ENCODE measurements at regions not wholly inside any gene's neighbourhood (a gene's known extent, or its start where the extent isn't known, plus 50 kb on each side); places are given as distances from the start of the nearest gene placed in this dataset.

DNA sequence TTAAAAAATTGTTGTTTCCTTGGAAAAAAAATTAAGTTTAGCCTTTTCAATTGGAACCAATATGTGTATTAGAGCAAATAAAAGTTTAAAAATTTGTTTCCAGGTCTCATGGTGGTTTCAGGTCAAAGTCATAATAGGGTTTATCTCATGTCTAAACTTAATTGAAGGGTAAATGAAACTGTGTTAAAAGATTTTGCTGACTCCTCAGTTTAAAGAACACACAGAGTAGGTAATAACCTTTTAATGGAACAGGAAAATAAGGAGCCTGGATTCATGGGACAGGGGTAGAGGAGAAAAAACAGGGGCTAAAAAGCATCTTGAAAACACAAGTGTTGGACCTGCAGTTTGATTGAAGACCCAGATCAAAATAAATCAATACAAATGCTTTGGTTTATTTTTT is 190.6 kb downstream of the MFSD1 start:
- no peak overlapping the region for H2AFZ ChIP-seq
- H3K27me3 ChIP-seq (ENCODE audit: control insufficient read depth, insufficient read depth, low read length): no peaks in the 10 kb centered on the region
- no peaks in the 10 kb centered on the region for H3K4me1 ChIP-seq
- H3K79me2 ChIP-seq: no peaks in the 10 kb centered on the region
- H3K4me3 ChIP-seq (ENCODE audit: low read depth, low read length): no peak overlapping the region
- H3K9ac ChIP-seq: no peak overlapping the region
- no peaks in the 10 kb centered on the region for H3K36me3 ChIP-seq (ENCODE audit: control insufficient read depth, insufficient read depth, low read length)
- H3K4me2 ChIP-seq (ENCODE audit: low read length): no peak overlapping the region
- TF ChIP-seq CTCF (IDR thresholded peaks at IDR 0.05): no peak
- no peak overlapping the region for H3K27ac ChIP-seq
- no peaks in the 10 kb centered on the region for H3K9me3 ChIP-seq (ENCODE audit: control insufficient read depth, low read length)

- Histone ChIP-seq H3K9ac (no peak overlapping the region), H3K79me2 (no peaks in the 10 kb centered on the region), H3K4me2 (ENCODE audit: low read length) (no peak overlapping the region), H3K27me3 (ENCODE audit: control insufficient read depth, insufficient read depth, low read length) (no peaks in the 10 kb centered on the region), H3K36me3 (ENCODE audit: control insufficient read depth, insufficient read depth, low read length) (no peaks in the 10 kb centered on the region), H3K4me1 (no peaks in the 10 kb centered on the region), H3K4me3 (ENCODE audit: low read depth, low read length) (no peak overlapping the region), H3K27ac (no peak overlapping the region), H3K9me3 (ENCODE audit: control insufficient read depth, low read length) (no peaks in the 10 kb centered on the region), H2AFZ (no peak overlapping the region)
- TF ChIP-seq CTCF (IDR thresholded peaks at IDR 0.05): no peak
These were observed 192.5 kb downstream of the MFSD1 start for GRCh38 chr3:158994386-158994785.

- H3K4me2 ChIP-seq (ENCODE audit: low read length): no peak overlapping the region
- no peak for TF ChIP-seq CTCF (IDR thresholded peaks at IDR 0.05)
- no peak overlapping the region for H3K4me3 ChIP-seq (ENCODE audit: low read depth, low read length)
- no peaks in the 10 kb centered on the region for H3K79me2 ChIP-seq
- no peaks in the 10 kb centered on the region for H3K36me3 ChIP-seq (ENCODE audit: control insufficient read depth, insufficient read depth, low read length)
- H3K27ac ChIP-seq: no peak overlapping the region
- H3K4me1 ChIP-seq: no peaks in the 10 kb centered on the region
- no peak overlapping the region for H2AFZ ChIP-seq
- no peak overlapping the region for H3K9ac ChIP-seq
- no peaks in the 10 kb centered on the region for H3K9me3 ChIP-seq (ENCODE audit: control insufficient read depth, low read length)
- no peaks in the 10 kb centered on the region for H3K27me3 ChIP-seq (ENCODE audit: control insufficient read depth, insufficient read depth, low read length)
These were observed 199.9 kb downstream of the MFSD1 start for GRCh38 chr3:159001711-159002110.

- no peaks in the 10 kb centered on the region for H3K36me3 ChIP-seq (ENCODE audit: control insufficient read depth, insufficient read depth, low read length)
- no peaks in the 10 kb centered on the region for H3K79me2 ChIP-seq
- H3K27me3 ChIP-seq (ENCODE audit: control insufficient read depth, insufficient read depth, low read length): no peaks in the 10 kb centered on the region
- H3K4me1 ChIP-seq: no peaks in the 10 kb centered on the region
- H3K27ac ChIP-seq: no peak overlapping the region
- H3K4me3 ChIP-seq (ENCODE audit: low read depth, low read length): no peak overlapping the region
- no peak overlapping the region for H3K4me2 ChIP-seq (ENCODE audit: low read length)
- no peak overlapping the region for H2AFZ ChIP-seq
- TF ChIP-seq CTCF (IDR thresholded peaks at IDR 0.05): no peak
- H3K9me3 ChIP-seq (ENCODE audit: control insufficient read depth, low read length): no peaks in the 10 kb centered on the region
- H3K9ac ChIP-seq: no peak overlapping the region
These were observed 203.3 kb downstream of the MFSD1 start for GRCh38 chr3:159005137-159005536.

DNA sequence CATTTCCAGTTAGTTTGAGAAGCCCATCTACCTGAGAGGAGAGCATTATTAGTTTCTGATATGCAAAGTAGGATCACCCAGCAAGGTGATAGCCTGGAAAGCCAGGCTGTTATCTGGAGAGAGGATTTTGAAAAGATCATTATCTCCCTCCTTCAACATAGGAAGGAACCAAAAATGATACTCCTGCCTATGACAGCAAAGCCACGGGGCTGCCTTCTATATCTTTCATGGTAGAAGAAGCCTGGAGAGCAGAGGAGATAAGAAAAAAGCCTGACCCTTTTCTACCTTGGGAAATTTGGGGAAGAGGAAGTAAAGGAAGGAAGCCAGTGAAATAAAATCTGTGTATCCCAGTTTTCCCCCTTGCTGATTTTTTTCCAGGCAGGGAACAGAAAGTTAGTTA is 205.5 kb downstream of the MFSD1 start:
- H3K27me3 ChIP-seq (ENCODE audit: control insufficient read depth, insufficient read depth, low read length): no peaks in the 10 kb centered on the region
- H3K27ac ChIP-seq: no peak overlapping the region
- no peak overlapping the region for H3K4me3 ChIP-seq (ENCODE audit: low read depth, low read length)
- H3K79me2 ChIP-seq: no peaks in the 10 kb centered on the region
- H3K9me3 ChIP-seq (ENCODE audit: control insufficient read depth, low read length): no peaks in the 10 kb centered on the region
- no peak overlapping the region for H3K4me2 ChIP-seq (ENCODE audit: low read length)
- no peaks in the 10 kb centered on the region for H3K4me1 ChIP-seq
- no peak overlapping the region for H2AFZ ChIP-seq
- TF ChIP-seq CTCF (IDR thresholded peaks at IDR 0.05): no peak
- no peaks in the 10 kb centered on the region for H3K36me3 ChIP-seq (ENCODE audit: control insufficient read depth, insufficient read depth, low read length)
- H3K9ac ChIP-seq: no peak overlapping the region

All from parathyroid adenoma (tissue), 2 donors.